Neural crest cell (in vitro differentiated cells): ENCODE measurements at regions not wholly inside any gene's neighbourhood (a gene's known extent, or its start where the extent isn't known, plus 50 kb on each side); places are given as distances from the start of the nearest gene placed in this dataset.

ENCODE experiments used
- DNase-seq: peaks from one replicate; pipeline ENCODE4 v3.0.0; 2021; ENCODE audit warnings: low read depth, mixed read lengths, low spot score
- H3K27ac Mint-ChIP-seq: one replicate; pipeline ENCODE4 v1.8.0; 2021; ENCODE audit warnings: mild to moderate bottlenecking, mixed read lengths; ENCODE audit not compliant: unreplicated experiment
- H3K27me3 Mint-ChIP-seq: 2 replicates; pipeline ENCODE4 v1.8.0; 2021; ENCODE audit warnings: low read depth, mild to moderate bottlenecking, mixed read lengths
- H3K36me3 Mint-ChIP-seq: 2 replicates; pipeline ENCODE4 v1.8.0; 2021; ENCODE audit warnings: low read depth, mild to moderate bottlenecking, mixed read lengths
- H3K4me1 Mint-ChIP-seq: 2 replicates; pipeline ENCODE4 v1.8.0; 2021; ENCODE audit warnings: mixed read lengths
- H3K4me3 Mint-ChIP-seq: one replicate; pipeline ENCODE4 v1.8.0; 2021; ENCODE audit warnings: mild to moderate bottlenecking, mixed read lengths
- H3K9me3 Mint-ChIP-seq: 2 replicates; pipeline ENCODE4 v1.8.0; 2021; ENCODE audit warnings: mixed read lengths
- TF ChIP-seq, protein P1 (sequence below): fragments of 200-600 bp; sonication (generic); conservative IDR thresholded peaks from 2 replicates; pipeline ENCODE4 v1.5.0; 2021; ENCODE audit warnings: antibody characterized with exemption, mild to moderate bottlenecking

DNA sequence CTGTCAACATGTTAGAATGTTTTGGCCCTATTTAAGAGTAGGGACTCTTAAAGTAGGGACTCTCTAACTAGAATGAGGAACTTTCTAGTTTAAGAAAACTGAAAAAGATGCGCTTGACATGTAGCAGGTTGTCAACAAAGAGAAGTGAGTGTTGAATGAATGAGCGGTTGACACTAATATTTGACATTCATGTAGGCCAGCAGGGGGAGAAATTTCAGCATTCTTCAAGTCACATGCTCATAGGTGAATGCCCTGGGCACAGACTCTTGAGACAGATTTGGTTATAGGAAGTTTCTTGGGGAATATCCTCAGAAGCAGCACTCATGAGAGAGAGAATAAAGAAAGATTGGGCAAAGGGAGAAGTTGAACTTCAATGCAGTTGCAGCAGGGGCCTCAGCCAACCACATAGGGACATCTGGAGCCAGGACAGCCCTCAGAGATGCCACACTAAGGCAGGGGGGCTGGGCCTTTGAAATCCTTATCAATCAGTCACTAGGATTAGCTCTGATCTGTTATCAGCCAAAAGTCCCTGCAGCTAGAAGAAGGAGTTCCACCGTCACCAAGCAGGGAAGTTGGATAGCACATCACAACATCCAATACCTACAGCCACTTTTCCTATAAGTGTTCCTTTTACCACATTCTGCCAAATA is 145.1 kb upstream of the FKBP1C start:
- Mint-ChIP-seq H3K27me3 (no peaks in the 10 kb centered on the region), H3K9me3 (peaks cover 3% of the 10 kb centered on the region), H3K4me1 (no peaks in the 10 kb centered on the region), H3K4me3 (no peak overlapping the region), H3K27ac (no peak overlapping the region), H3K36me3 (no peaks in the 10 kb centered on the region)
- TF ChIP-seq, protein P1, sequence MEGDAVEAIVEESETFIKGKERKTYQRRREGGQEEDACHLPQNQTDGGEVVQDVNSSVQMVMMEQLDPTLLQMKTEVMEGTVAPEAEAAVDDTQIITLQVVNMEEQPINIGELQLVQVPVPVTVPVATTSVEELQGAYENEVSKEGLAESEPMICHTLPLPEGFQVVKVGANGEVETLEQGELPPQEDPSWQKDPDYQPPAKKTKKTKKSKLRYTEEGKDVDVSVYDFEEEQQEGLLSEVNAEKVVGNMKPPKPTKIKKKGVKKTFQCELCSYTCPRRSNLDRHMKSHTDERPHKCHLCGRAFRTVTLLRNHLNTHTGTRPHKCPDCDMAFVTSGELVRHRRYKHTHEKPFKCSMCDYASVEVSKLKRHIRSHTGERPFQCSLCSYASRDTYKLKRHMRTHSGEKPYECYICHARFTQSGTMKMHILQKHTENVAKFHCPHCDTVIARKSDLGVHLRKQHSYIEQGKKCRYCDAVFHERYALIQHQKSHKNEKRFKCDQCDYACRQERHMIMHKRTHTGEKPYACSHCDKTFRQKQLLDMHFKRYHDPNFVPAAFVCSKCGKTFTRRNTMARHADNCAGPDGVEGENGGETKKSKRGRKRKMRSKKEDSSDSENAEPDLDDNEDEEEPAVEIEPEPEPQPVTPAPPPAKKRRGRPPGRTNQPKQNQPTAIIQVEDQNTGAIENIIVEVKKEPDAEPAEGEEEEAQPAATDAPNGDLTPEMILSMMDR, result peak; percentile 48
- DNase-seq, result no peak

DNA sequence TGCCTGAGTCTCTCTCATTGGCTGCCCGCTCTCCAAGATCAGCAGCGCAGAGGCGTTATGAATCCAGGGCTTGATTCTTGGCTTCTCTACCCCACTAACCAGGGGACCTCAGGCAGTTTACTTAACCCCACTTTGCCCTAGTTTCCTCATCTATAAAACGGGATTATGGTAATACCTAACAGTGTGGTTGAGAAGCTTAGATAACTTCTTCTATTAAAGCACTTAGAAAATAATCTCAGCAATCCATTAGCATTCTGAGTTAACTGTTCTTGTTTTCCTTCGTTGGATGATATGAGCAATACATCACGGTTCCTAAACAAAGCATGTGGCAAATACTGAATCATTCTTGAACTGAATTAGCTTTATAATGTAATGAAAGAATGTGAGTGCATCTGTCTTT is 116.3 kb upstream of the FKBP1C start:
- Mint-ChIP-seq H3K27me3 (no peaks in the 10 kb centered on the region), H3K27ac (no peak overlapping the region), H3K9me3 (peaks cover 2% of the 10 kb centered on the region), H3K4me3 (no peak overlapping the region), H3K4me1 (peaks cover 10% of the 10 kb centered on the region), H3K36me3 (no peaks in the 10 kb centered on the region)
- DNase-seq, result no peak
- TF ChIP-seq, protein P1, result no peak

DNA sequence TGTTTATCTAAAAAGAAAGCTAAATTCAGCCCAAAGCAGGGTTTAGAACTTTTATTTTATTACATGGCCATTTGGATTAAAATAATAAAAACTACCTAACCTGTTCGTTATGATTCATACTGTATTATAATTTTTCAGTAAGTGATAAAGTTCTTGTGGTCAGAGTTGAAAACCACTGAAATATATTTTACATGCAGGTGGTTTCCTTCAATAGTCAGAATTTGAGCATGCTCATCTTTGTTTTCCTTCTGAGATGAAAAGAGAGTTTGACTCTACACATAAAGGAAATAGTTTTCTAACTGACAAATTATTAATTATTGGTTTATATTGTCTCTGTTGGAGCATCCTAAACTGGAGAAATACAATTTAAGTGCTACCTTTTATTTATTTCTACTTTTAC is 114.0 kb upstream of the FKBP1C start:
- Mint-ChIP-seq H3K9me3 (peaks cover 2% of the 10 kb centered on the region), H3K4me3 (no peak overlapping the region), H3K4me1 (peaks cover 10% of the 10 kb centered on the region)

DNA sequence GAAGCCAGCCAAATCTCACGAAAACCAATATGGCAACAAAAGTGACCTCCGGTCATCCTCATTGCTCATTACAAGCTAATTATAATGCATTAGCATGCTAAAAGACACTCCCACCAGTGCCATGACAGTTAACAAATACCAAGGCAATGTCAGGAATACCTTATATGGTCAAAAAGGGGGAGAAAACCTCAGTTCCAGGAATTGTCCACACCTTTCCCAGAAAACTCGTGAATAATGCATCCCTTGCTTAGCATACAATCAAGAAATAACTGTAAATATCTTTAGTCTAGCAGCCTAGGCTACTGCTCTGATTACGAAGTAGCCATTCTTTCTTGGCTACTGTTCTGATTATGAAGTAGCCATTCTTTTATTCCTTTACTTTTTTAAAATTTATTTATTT is 112.5 kb upstream of the FKBP1C start:
- TF ChIP-seq, protein P1, result no peak
- Mint-ChIP-seq H3K4me3 (no peak overlapping the region), H3K9me3 (peaks cover 2% of the 10 kb centered on the region), H3K27ac (no peak overlapping the region), H3K27me3 (no peaks in the 10 kb centered on the region), H3K36me3 (no peaks in the 10 kb centered on the region), H3K4me1 (peaks cover 10% of the 10 kb centered on the region)
- no peak for DNase-seq

More for the DNA sequence above, 114.0 kb upstream of the FKBP1C start:
- Mint-ChIP-seq H3K27me3 (no peaks in the 10 kb centered on the region), H3K27ac (no peak overlapping the region), H3K36me3 (no peaks in the 10 kb centered on the region)
- TF ChIP-seq, protein P1, result no peak
- DNase-seq, result no peak

DNA sequence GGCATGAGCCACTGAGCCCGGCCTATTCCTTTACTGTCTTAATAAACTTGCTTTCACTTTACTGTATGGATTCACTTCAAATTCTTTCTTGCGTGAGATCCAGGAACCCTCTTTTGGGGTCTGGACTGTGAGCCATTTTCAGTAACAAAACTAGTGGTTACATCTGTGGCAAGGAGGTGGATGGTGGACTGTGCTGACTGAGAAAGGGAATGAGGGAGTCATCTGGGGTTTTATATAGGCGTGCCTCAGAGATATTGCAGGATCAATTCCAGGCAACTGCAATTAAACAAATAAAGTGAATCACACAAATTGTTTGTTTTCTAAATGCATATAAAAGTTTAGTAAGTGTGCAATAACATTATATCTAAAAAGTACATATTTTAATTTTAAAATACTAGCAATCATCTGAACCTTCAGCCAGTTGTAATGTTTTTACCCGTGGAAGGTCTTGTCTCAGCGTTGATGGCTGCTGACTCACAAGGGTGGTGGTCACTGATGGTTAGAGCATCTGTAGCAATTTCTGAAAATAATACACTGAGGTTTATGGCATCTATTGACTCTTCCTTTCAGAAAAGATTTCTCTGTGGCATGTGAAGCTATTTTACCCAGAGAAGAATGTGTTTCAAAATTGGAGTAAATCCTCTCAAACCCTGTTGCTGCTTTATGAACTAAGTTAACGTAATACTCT is 111.4 kb upstream of the FKBP1C start:
- Mint-ChIP-seq H3K4me3 (no peak overlapping the region), H3K27me3 (no peaks in the 10 kb centered on the region), H3K4me1 (peaks cover 10% of the 10 kb centered on the region), H3K36me3 (no peaks in the 10 kb centered on the region), H3K9me3 (peaks cover 2% of the 10 kb centered on the region), H3K27ac (no peak overlapping the region)
- TF ChIP-seq, protein P1, result no peak
- DNase-seq, result no peak
